ENCODE measurements at regions not wholly inside any gene's neighbourhood (a gene's known extent, or its start where the extent isn't known, plus 50 kb on each side); places are given as distances from the start of the nearest gene placed in this dataset.
A peak's percentile ranks its signal among the peaks of the same experiment; 100 is the strongest.

GRCh38 chr1:182186757-182187146 lies 125.2 kb upstream of the ZNF648 start:
- WGBS (ENCODE audit: insufficient coverage, low lambda C conversion rate) = no CpG with 5 or more reads among the region's 3 CpGs
- H3K27ac ChIP-seq (ENCODE audit: low read length) = no peak overlapping the region
- H3K36me3 ChIP-seq (ENCODE audit: control insufficient read depth, insufficient read depth, low read length) = no peaks in the 10 kb centered on the region
- H3K9me3 ChIP-seq (ENCODE audit: control insufficient read depth, low read depth, low read length) = no peaks in the 10 kb centered on the region
- H3K4me3 ChIP-seq (ENCODE audit: low read length) = no peak overlapping the region
- no peaks in the 10 kb centered on the region for H3K27me3 ChIP-seq (ENCODE audit: control insufficient read depth, insufficient read depth, low read length)
- DNase-seq = no peak
- H3K4me1 ChIP-seq (ENCODE audit: control insufficient read depth, insufficient read depth, low read length) = no peaks in the 10 kb centered on the region

- Histone ChIP-seq H3K9me3 (ENCODE audit: control insufficient read depth, low read depth, low read length) (no peaks in the 10 kb centered on the region), H3K27me3 (ENCODE audit: control insufficient read depth, insufficient read depth, low read length) (no peaks in the 10 kb centered on the region), H3K36me3 (ENCODE audit: control insufficient read depth, insufficient read depth, low read length) (no peaks in the 10 kb centered on the region), H3K4me1 (ENCODE audit: control insufficient read depth, insufficient read depth, low read length) (peaks cover 5% of the 10 kb centered on the region), H3K27ac (ENCODE audit: low read length) (no peak overlapping the region), H3K4me3 (ENCODE audit: low read length) (no peak overlapping the region)
- no CpG with 5 or more reads among the region's 2 CpGs for WGBS (ENCODE audit: insufficient coverage, low lambda C conversion rate)
- DNase-seq = no peak
Observed at GRCh38 chr1:182185842-182186756, 124.6 kb upstream of the ZNF648 start.

- no peaks in the 10 kb centered on the region for H3K27me3 ChIP-seq (ENCODE audit: control insufficient read depth, insufficient read depth, low read length)
- no peak overlapping the region for H3K27ac ChIP-seq (ENCODE audit: low read length)
- DNase-seq = no peak
- H3K4me1 ChIP-seq (ENCODE audit: control insufficient read depth, insufficient read depth, low read length) = peaks cover 9% of the 10 kb centered on the region
- H3K4me3 ChIP-seq (ENCODE audit: low read length) = no peak overlapping the region
- no peaks in the 10 kb centered on the region for H3K36me3 ChIP-seq (ENCODE audit: control insufficient read depth, insufficient read depth, low read length)
- WGBS (ENCODE audit: insufficient coverage, low lambda C conversion rate) = no CpG with 5 or more reads among the region's 2 CpGs
- H3K9me3 ChIP-seq (ENCODE audit: control insufficient read depth, low read depth, low read length) = no peaks in the 10 kb centered on the region
Observed at GRCh38 chr1:182185136-182185535, 123.6 kb upstream of the ZNF648 start.

GRCh38 chr1:182183606-182184005 lies 122.1 kb upstream of the ZNF648 start:
- peak in 1 of 2 donors; percentile 45 for DNase-seq
- H3K36me3 ChIP-seq (ENCODE audit: control insufficient read depth, insufficient read depth, low read length) = no peaks in the 10 kb centered on the region
- H3K4me1 ChIP-seq (ENCODE audit: control insufficient read depth, insufficient read depth, low read length) = peaks cover 9% of the 10 kb centered on the region
- no peak overlapping the region for H3K4me3 ChIP-seq (ENCODE audit: low read length)
- no peaks in the 10 kb centered on the region for H3K27me3 ChIP-seq (ENCODE audit: control insufficient read depth, insufficient read depth, low read length)
- H3K27ac ChIP-seq (ENCODE audit: low read length) = no peak overlapping the region
- H3K9me3 ChIP-seq (ENCODE audit: control insufficient read depth, low read depth, low read length) = no peaks in the 10 kb centered on the region
- no CpG with 5 or more reads among the region's 3 CpGs for WGBS (ENCODE audit: insufficient coverage, low lambda C conversion rate)

- Histone ChIP-seq H3K27ac (ENCODE audit: low read length) (no peak overlapping the region), H3K9me3 (ENCODE audit: control insufficient read depth, low read depth, low read length) (no peaks in the 10 kb centered on the region), H3K27me3 (ENCODE audit: control insufficient read depth, insufficient read depth, low read length) (no peaks in the 10 kb centered on the region), H3K4me1 (ENCODE audit: control insufficient read depth, insufficient read depth, low read length) (peaks cover 9% of the 10 kb centered on the region), H3K36me3 (ENCODE audit: control insufficient read depth, insufficient read depth, low read length) (no peaks in the 10 kb centered on the region), H3K4me3 (ENCODE audit: low read length) (no peak overlapping the region)
- no peak for DNase-seq
Observed at GRCh38 chr1:182182311-182182710, 120.8 kb upstream of the ZNF648 start.

GRCh38 chr1:182181167-182181572 lies 119.7 kb upstream of the ZNF648 start:
- H3K27ac ChIP-seq (ENCODE audit: low read length) = no peak overlapping the region
- WGBS (ENCODE audit: insufficient coverage, low lambda C conversion rate) = no CpG with 5 or more reads among the region's 3 CpGs
- peak; percentile 31 to 70 for DNase-seq
- no peaks in the 10 kb centered on the region for H3K36me3 ChIP-seq (ENCODE audit: control insufficient read depth, insufficient read depth, low read length)
- peaks cover 9% of the 10 kb centered on the region for H3K4me1 ChIP-seq (ENCODE audit: control insufficient read depth, insufficient read depth, low read length)
- no peak overlapping the region for H3K4me3 ChIP-seq (ENCODE audit: low read length)
- no peaks in the 10 kb centered on the region for H3K9me3 ChIP-seq (ENCODE audit: control insufficient read depth, low read depth, low read length)
- no peaks in the 10 kb centered on the region for H3K27me3 ChIP-seq (ENCODE audit: control insufficient read depth, insufficient read depth, low read length)

GRCh38 chr1:182175361-182175931 lies 113.9 kb upstream of the ZNF648 start:
- peak overlapping the region; percentile 13 for H3K27ac ChIP-seq (ENCODE audit: low read length)

GRCh38 chr1:182174513-182174855 lies 113.0 kb upstream of the ZNF648 start:
- H3K9me3 ChIP-seq (ENCODE audit: control insufficient read depth, low read depth, low read length) = no peaks in the 10 kb centered on the region
- no peaks in the 10 kb centered on the region for H3K36me3 ChIP-seq (ENCODE audit: control insufficient read depth, insufficient read depth, low read length)
- no peak for DNase-seq

More at GRCh38 chr1:182175361-182175931, 113.9 kb upstream of the ZNF648 start:
- H3K4me3 ChIP-seq (ENCODE audit: low read length) = no peak overlapping the region
- H3K9me3 ChIP-seq (ENCODE audit: control insufficient read depth, low read depth, low read length) = no peaks in the 10 kb centered on the region
- no peaks in the 10 kb centered on the region for H3K36me3 ChIP-seq (ENCODE audit: control insufficient read depth, insufficient read depth, low read length)
- H3K4me1 ChIP-seq (ENCODE audit: control insufficient read depth, insufficient read depth, low read length) = peaks cover 6% of the 10 kb centered on the region
- 20% methylated on average over 1 of the region's 4 CpGs for WGBS (ENCODE audit: insufficient coverage, low lambda C conversion rate)
- DNase-seq = peak; percentile 74 to 86
- no peaks in the 10 kb centered on the region for H3K27me3 ChIP-seq (ENCODE audit: control insufficient read depth, insufficient read depth, low read length)

GRCh38 chr1:182173808-182174512 lies 112.4 kb upstream of the ZNF648 start:
- no peaks in the 10 kb centered on the region for H3K36me3 ChIP-seq (ENCODE audit: control insufficient read depth, insufficient read depth, low read length)
- DNase-seq = no peak
- H3K27ac ChIP-seq (ENCODE audit: low read length) = no peak overlapping the region
- no peaks in the 10 kb centered on the region for H3K27me3 ChIP-seq (ENCODE audit: control insufficient read depth, insufficient read depth, low read length)
- H3K4me1 ChIP-seq (ENCODE audit: control insufficient read depth, insufficient read depth, low read length) = peaks cover 5% of the 10 kb centered on the region
- 100% methylated on average over 1 of the region's 5 CpGs for WGBS (ENCODE audit: insufficient coverage, low lambda C conversion rate)
- no peak overlapping the region for H3K4me3 ChIP-seq (ENCODE audit: low read length)
- no peaks in the 10 kb centered on the region for H3K9me3 ChIP-seq (ENCODE audit: control insufficient read depth, low read depth, low read length)

More at GRCh38 chr1:182174513-182174855, 113.0 kb upstream of the ZNF648 start:
- no peak overlapping the region for H3K27ac ChIP-seq (ENCODE audit: low read length)
- no peak overlapping the region for H3K4me3 ChIP-seq (ENCODE audit: low read length)
- H3K4me1 ChIP-seq (ENCODE audit: control insufficient read depth, insufficient read depth, low read length) = peaks cover 5% of the 10 kb centered on the region
- no peaks in the 10 kb centered on the region for H3K27me3 ChIP-seq (ENCODE audit: control insufficient read depth, insufficient read depth, low read length)
- no CpG with 5 or more reads among the region's 1 CpG for WGBS (ENCODE audit: insufficient coverage, low lambda C conversion rate)

GRCh38 chr1:182172699-182173098 lies 111.2 kb upstream of the ZNF648 start:
- DNase-seq = no peak

More at GRCh38 chr1:182172699-182173098, 111.2 kb upstream of the ZNF648 start:
- Histone ChIP-seq H3K4me1 (ENCODE audit: control insufficient read depth, insufficient read depth, low read length) (peaks cover 5% of the 10 kb centered on the region), H3K27ac (ENCODE audit: low read length) (no peak overlapping the region), H3K4me3 (ENCODE audit: low read length) (no peak overlapping the region), H3K9me3 (ENCODE audit: control insufficient read depth, low read depth, low read length) (no peaks in the 10 kb centered on the region), H3K36me3 (ENCODE audit: control insufficient read depth, insufficient read depth, low read length) (no peaks in the 10 kb centered on the region), H3K27me3 (ENCODE audit: control insufficient read depth, insufficient read depth, low read length) (no peaks in the 10 kb centered on the region)

All from large intestine (tissue), 3 donors.